OCI-LY3 (cell line): ENCODE measurements at regions not wholly inside any gene's neighbourhood (a gene's known extent, or its start where the extent isn't known, plus 50 kb on each side); places are given as distances from the start of the nearest gene placed in this dataset.

Source experiments
- EZH2phosphoT487 ChIP-seq: fragments of 200-600 bp; shearing (Covaris generic); IDR thresholded peaks from 2 replicates; pipeline ENCODE4 v1.6.1; 2018; ENCODE audit warnings: antibody characterized with exemption, mixed run types, low read depth
- TF ChIP-seq, protein P1 (sequence below): fragments of 200-600, 300-600 bp; sonication (generic); IDR thresholded peaks from 2 replicates; pipeline ENCODE4 v1.5.1; 2014; ENCODE audit warnings: antibody characterized with exemption, low read length, low read depth

DNA sequence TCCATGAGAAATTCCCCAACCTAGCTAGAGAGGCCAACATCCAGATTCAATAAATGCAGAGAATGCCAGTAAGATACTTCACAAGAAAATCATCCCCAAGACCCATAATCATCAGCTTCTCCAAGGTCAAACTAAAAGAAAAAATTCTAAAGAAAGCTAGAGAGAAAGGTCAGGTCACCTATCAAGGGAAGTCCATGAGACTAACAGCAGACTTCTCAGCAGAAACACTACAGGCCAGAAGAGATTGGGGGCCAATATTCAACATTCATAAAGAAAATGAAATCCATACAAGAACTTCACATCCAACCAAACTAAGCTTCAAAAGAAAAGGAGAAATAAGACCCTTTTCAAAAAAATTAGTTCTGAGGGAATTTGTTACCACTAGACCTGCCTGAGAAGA lies 118.8 kb upstream of the ANXA10 start:
- TF ChIP-seq, protein P1, sequence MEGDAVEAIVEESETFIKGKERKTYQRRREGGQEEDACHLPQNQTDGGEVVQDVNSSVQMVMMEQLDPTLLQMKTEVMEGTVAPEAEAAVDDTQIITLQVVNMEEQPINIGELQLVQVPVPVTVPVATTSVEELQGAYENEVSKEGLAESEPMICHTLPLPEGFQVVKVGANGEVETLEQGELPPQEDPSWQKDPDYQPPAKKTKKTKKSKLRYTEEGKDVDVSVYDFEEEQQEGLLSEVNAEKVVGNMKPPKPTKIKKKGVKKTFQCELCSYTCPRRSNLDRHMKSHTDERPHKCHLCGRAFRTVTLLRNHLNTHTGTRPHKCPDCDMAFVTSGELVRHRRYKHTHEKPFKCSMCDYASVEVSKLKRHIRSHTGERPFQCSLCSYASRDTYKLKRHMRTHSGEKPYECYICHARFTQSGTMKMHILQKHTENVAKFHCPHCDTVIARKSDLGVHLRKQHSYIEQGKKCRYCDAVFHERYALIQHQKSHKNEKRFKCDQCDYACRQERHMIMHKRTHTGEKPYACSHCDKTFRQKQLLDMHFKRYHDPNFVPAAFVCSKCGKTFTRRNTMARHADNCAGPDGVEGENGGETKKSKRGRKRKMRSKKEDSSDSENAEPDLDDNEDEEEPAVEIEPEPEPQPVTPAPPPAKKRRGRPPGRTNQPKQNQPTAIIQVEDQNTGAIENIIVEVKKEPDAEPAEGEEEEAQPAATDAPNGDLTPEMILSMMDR = no peak
- no peak for TF ChIP-seq EZH2phosphoT487
